Erythroblast (primary cell): ENCODE measurements at regions not wholly inside any gene's neighbourhood (a gene's known extent, or its start where the extent isn't known, plus 50 kb on each side); places are given as distances from the start of the nearest gene placed in this dataset.

Experiments used
- GATA1 ChIP-seq: IDR thresholded peaks from 2 replicates; pipeline ENCODE4 v1.6.1; 2011; ENCODE audit warnings: low read depth, mild to moderate bottlenecking, control low read depth, low read length, moderate library complexity
- POLR2A ChIP-seq: IDR thresholded peaks from 2 replicates; pipeline ENCODE4 v1.6.1; 2011; ENCODE audit warnings: mild to moderate bottlenecking, low read length

GRCh38 chr9:38293022-38293421 lies 99.5 kb upstream of the ALDH1B1 start:
- TF ChIP-seq POLR2A (no peak), GATA1 (no peak)
